Hematopoietic multipotent progenitor cell treated with erythropoietin and hydrocortisone succinate and interleukin-3 and kit ligand, for 15 days (in vitro differentiated cells): ENCODE measurements at regions not wholly inside any gene's neighbourhood (a gene's known extent, or its start where the extent isn't known, plus 50 kb on each side); places are given as distances from the start of the nearest gene placed in this dataset.

Experiments used
- DNase-seq: peaks from one replicate; pipeline ENCODE4 v3.0.0-alpha.2; 2015; ENCODE audit warnings: low spot score

GRCh38 chr12:89919241-89919906 lies 210.7 kb upstream of the ATP2B1 start:
- DNase-seq: no peak

- no peak for DNase-seq
Measured at GRCh38 chr12:89918172-89918846, 209.7 kb upstream of the ATP2B1 start.

GRCh38 chr12:89909753-89910152 lies 201.1 kb upstream of the ATP2B1 start:
- no peak for DNase-seq

GRCh38 chr12:89907659-89908058 lies 199.0 kb upstream of the ATP2B1 start:
- DNase-seq: no peak

DNA sequence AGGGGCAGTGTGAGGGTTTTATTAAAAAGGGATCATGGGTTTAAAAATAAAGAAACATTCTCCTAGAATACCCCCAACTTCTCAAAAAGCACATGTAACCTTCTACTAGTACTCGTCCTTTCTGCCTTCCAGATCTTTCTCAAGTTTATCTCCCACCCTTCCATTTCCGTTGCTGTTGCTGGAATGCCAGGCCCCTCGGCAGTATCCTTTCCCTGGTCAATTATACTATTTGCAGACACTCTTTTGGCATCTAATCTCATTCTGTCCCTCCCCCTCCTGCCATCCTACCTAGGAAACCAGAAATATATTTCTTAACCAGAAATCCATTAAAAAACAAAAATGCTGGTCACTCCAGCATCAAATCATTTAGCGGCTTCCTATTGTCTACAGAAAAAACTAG lies 198.2 kb upstream of the ATP2B1 start:
- DNase-seq: no peak

GRCh38 chr12:89906178-89906577 lies 197.5 kb upstream of the ATP2B1 start:
- no peak for DNase-seq

DNA sequence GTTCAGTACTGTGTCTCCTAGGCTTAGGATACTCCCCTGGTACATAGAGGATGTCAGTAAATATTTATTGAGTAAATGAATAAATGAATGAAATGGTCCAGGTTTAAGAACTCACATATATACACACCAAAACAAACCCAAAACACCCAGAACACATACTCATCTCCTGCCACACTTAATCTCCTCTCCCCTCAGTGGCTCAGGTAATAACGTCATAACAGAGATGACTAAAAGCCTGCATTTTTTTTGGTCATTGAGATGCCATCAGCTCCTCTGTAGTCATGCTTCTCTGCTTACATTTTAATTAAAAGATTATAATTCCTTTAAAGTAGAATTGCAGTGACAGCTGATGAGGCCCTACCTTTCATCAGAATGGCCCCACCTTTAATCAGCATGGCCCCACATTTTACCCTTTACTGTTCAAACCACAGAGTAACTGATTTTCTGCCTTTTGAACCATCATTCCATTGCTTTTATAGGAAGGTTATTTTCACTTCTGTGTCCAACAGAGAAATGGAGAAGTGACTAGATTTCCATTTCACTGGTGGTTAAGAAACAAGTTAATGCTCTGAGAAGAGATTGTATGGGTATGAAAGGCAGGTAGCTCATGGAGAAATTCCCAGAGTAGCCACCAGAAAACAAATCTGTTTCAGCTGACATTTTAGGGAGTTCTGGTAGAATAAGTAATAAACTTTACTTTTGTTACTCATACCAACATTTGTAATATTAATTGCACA lies 193.4 kb upstream of the ATP2B1 start:
- no peak for DNase-seq

DNA sequence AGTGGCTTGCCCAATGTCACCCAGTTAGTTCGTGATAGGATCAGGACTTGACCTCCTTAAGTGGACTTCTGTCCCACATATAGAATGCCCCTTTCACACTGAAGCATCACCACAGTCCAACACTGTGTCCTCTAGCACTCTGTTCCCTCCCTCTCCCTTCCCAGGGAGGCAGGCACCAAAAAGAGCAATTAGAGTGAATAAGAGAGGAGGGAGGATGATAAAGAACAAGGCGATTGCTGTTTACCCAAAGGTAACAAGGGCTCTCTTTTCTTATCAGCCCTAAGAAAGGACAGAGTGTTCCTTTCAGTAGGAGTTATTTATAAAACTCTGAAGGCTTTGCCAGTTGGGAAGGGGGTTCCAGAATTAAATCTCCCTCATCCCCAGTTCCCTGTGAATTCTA lies 192.7 kb upstream of the ATP2B1 start:
- DNase-seq: no peak

DNA sequence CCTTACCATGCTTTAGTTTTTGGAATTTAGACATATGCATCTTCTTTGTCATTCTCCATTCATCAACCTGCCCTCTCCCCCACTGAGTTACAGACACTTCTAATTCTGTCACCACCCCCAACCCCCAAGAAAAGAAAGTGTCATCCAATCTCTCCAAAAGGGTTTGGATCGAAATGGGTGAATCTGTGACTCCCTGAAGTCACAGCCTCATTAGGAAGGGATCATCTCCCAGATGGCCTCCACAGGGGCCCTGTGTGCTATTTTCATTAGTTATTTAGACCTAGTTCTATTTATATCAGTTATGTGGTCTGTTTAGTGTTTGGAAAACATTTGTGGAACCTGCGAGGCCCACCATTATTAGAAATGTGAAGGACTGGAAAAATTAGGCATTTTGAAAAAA lies 191.0 kb upstream of the ATP2B1 start:
- no peak for DNase-seq

DNA sequence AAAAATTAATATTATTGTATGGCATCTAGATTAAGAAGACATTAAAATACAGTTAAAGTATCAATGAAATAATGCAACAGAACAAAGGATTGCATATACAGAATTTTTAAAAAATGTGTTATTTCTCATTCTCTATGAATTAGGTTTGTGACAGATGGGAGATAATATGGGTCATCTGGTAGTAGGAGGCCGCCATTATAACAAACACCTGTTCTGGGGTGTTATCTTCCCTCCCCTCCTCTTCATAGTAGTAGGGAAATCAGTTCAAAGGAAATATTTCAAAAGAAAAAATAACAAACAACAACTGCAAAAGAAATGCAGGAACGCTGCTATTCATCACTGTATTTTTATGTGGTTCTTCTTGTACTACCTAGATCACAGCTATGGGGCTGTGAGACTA lies 187.0 kb upstream of the ATP2B1 start:
- no peak for DNase-seq

DNA sequence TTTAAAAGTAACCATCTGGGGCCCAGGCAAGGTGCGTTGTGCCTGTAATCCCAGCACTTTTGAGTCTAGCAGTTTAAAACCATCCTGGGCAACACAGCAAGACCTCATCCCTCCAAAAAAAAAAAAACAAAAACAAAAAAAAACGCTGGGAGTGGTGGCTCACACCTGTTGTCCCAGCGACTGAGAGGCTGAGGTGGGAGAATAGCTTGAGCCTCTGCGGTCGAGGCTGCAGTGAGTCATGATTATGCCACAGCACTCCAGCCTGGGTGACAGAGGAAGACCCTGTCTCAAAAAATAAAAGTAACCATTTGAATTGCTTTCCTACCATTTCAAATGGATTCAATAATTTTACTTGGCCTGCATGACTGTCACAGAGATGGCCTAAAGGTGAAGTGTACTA lies 186.5 kb upstream of the ATP2B1 start:
- DNase-seq: no peak

GRCh38 chr12:89893972-89894706 lies 185.5 kb upstream of the ATP2B1 start:
- DNase-seq: no peak

DNA sequence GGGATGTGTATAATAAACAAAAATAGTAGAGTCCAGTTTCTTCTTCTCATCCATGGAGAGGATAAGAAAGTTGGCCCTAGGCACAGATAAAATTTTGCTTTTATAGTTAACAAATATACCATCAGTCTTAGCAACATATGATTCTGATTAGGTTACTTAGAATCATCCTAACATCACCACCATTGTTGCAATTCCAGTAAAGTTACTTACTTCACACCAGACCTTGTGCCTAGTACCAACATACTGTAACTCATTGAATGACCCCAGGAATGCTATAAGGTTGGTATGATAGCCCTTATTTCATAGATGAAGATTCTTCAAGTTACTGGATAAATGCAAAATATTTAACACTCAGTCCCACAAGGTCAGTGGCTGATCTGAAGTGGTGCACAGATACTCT lies 183.8 kb upstream of the ATP2B1 start:
- DNase-seq: no peak

DNA sequence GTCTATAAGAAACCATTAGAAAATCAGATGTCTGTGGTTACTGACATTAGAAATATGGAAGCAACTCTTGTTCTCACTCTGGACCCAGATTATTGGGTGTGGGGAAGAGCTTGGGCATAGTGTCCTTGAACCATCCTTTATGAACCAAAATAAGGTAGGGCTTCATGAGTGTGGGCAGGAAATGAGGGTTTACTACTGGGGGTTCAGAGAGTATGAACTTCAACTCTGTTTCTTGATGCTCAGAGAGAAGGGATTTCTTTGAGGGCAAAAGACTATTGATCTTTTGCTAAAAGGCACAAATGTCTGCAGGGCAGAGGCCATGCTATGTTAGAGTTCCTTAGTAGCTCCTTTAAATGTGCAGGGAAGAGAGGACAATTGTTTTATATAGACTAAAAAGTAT lies 183.3 kb upstream of the ATP2B1 start:
- DNase-seq: no peak

GRCh38 chr12:89890161-89890560 lies 181.5 kb upstream of the ATP2B1 start:
- DNase-seq: no peak

GRCh38 chr12:89889062-89889461 lies 180.4 kb upstream of the ATP2B1 start:
- DNase-seq: no peak

- DNase-seq: no peak
Measured at GRCh38 chr12:89884952-89885351, 176.3 kb upstream of the ATP2B1 start.

GRCh38 chr12:89884416-89884898 lies 175.8 kb upstream of the ATP2B1 start:
- no peak for DNase-seq

DNA sequence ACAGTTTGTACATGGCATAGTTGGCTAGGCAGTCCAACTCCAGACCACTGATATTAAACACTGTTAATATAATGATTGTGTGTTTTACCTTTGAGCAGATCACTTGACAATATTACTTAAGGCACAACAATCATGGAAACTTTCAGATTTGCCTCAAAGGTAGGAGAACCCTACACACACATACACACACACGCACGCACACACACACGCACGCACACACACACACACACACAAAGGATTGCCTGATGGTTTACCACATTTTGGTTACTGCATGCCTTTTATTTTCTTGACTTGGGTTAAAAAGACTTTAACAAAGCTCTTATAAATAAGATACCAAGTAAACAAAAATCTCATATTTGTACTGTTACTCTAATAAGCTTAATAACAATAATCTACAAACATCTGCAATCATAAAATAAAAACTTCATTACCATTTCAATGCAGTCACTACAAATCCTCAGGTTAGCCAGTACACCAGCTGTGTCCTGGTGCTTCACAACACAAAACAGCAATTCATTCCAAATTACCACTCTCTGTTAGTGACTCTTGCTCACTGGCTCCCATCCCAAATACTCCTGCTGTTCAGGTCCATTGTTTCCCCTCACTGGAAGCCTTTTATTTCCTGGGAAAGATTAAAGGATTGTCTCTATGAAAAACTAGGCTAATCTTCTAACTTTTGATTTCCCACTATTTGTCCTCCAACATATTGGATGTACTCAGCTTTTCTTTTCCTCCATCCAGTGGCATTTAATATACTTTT lies 175.2 kb upstream of the ATP2B1 start:
- DNase-seq: no peak

DNA sequence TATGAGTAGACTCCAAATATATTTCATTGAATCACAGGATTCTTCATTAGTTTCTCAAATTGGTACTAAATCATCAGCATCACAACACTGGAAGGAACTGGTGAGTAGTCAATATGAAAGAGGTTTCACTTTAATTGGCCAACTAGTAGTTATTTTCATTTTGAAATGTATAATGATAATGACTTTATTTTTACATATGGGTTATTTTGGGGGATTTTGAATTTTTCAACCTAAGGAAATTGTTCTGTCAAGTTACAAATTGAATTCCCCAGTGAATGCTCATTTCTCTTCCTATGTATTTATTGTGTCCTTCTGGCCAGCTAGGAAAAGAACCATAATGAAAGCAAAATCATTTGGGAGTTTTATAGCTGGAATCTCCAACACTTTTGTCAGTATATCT lies 174.2 kb upstream of the ATP2B1 start:
- DNase-seq: no peak

GRCh38 chr12:89882050-89882449 lies 173.4 kb upstream of the ATP2B1 start:
- DNase-seq: no peak
